GM12892 (cell line): ENCODE measurements at regions not wholly inside any gene's neighbourhood (a gene's known extent, or its start where the extent isn't known, plus 50 kb on each side); places are given as distances from the start of the nearest gene placed in this dataset.

Experiments used
- POLR2A ChIP-seq: IDR thresholded peaks from 2 replicates; pipeline ENCODE4 v1.6.1; 2011; ENCODE audit warnings: low read depth, low read length, control low read depth
- POLR2AphosphoS5 ChIP-seq: IDR thresholded peaks from 2 replicates; pipeline ENCODE4 v1.6.1; 2011; ENCODE audit warnings: low read depth, low read length, control low read depth
- TAF1 ChIP-seq: IDR thresholded peaks from 2 replicates; pipeline ENCODE4 v1.6.1; 2011; ENCODE audit warnings: low read depth, mild to moderate bottlenecking, control low read depth, low read length, borderline replicate concordance

DNA sequence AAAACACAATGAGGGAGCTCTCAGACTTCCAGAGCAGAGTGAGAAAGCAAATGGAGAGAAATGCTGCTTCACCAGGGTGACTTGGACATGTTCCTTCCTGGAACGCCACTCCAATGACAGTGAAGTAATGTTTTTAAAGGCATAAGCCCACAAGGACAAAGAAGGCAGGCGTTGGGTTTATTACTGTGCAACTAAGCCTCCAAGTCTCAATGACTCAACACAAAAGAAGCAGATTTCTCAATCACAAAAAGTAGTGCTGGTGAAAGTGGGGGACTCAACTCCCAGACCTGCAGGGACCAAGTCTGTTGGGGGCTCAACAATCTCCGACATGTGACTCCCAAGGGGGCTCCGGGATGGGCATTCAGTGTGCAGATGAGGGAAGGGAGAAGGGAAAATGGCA is 505.2 kb downstream of the BCL11B start:
- no peak for TF ChIP-seq POLR2A
- TF ChIP-seq TAF1, result no peak
- TF ChIP-seq POLR2AphosphoS5, result no peak
